Chondrocyte (in vitro differentiated cells): ENCODE measurements at regions not wholly inside any gene's neighbourhood (a gene's known extent, or its start where the extent isn't known, plus 50 kb on each side); places are given as distances from the start of the nearest gene placed in this dataset.

Experiments used
- DNase-seq: peaks from one replicate; pipeline ENCODE4 v3.0.0; 2021; ENCODE audit warnings: mixed read lengths, low spot score
- H3K27ac Mint-ChIP-seq: one replicate; pipeline ENCODE4 v1.8.0; 2021; ENCODE audit warnings: mild to moderate bottlenecking, moderate library complexity, mixed read lengths; ENCODE audit not compliant: unreplicated experiment
- H3K27me3 Mint-ChIP-seq: 2 replicates; pipeline ENCODE4 v1.8.0; 2021; ENCODE audit warnings: low read depth, mixed read lengths
- H3K36me3 Mint-ChIP-seq: 2 replicates; pipeline ENCODE4 v1.8.0; 2021; ENCODE audit warnings: low read depth, mixed read lengths
- H3K4me1 Mint-ChIP-seq: 2 replicates; pipeline ENCODE4 v1.8.0; 2021; ENCODE audit warnings: low read depth, mild to moderate bottlenecking, mixed read lengths
- H3K4me3 Mint-ChIP-seq: one replicate; pipeline ENCODE4 v1.8.0; 2021; ENCODE audit warnings: mild to moderate bottlenecking, moderate library complexity, mixed read lengths; ENCODE audit not compliant: unreplicated experiment
- H3K9me3 Mint-ChIP-seq: 2 replicates; pipeline ENCODE4 v1.8.0; 2021; ENCODE audit warnings: low read depth, mixed read lengths
- CTCF ChIP-seq: fragments of 200-600 bp; sonication (generic); IDR thresholded peaks from 2 replicates; pipeline ENCODE4 v1.5.0; 2021; ENCODE audit warnings: antibody characterized with exemption, mild to moderate bottlenecking, moderate library complexity

GRCh38 chr20:56783826-56784225 lies 154.7 kb downstream of the TFAP2C start:
- no peaks in the 10 kb centered on the region for H3K27me3 Mint-ChIP-seq
- no peak overlapping the region for H3K4me3 Mint-ChIP-seq
- H3K4me1 Mint-ChIP-seq, result peaks cover 37% of the 10 kb centered on the region
- DNase-seq, result no peak
- TF ChIP-seq CTCF, result no peak
- H3K27ac Mint-ChIP-seq, result no peak overlapping the region
- H3K36me3 Mint-ChIP-seq, result no peaks in the 10 kb centered on the region
- H3K9me3 Mint-ChIP-seq, result no peaks in the 10 kb centered on the region

- no peaks in the 10 kb centered on the region for H3K9me3 Mint-ChIP-seq
- H3K4me3 Mint-ChIP-seq, result no peak overlapping the region
- peaks cover 28% of the 10 kb centered on the region for H3K4me1 Mint-ChIP-seq
- no peak overlapping the region for H3K27ac Mint-ChIP-seq
- DNase-seq, result peak; percentile 4
- no peaks in the 10 kb centered on the region for H3K36me3 Mint-ChIP-seq
- TF ChIP-seq CTCF, result no peak
- no peaks in the 10 kb centered on the region for H3K27me3 Mint-ChIP-seq
These were observed 157.4 kb downstream of the TFAP2C start for GRCh38 chr20:56786503-56786902.

GRCh38 chr20:56788041-56788670 lies 159.1 kb downstream of the TFAP2C start:
- no peaks in the 10 kb centered on the region for H3K27me3 Mint-ChIP-seq
- H3K4me3 Mint-ChIP-seq, result no peak overlapping the region
- TF ChIP-seq CTCF, result no peak
- H3K9me3 Mint-ChIP-seq, result no peaks in the 10 kb centered on the region
- DNase-seq, result peak; percentile 46
- peaks cover 25% of the 10 kb centered on the region for H3K4me1 Mint-ChIP-seq
- peak overlapping the region; percentile 82 for H3K27ac Mint-ChIP-seq
- H3K36me3 Mint-ChIP-seq, result no peaks in the 10 kb centered on the region

- Mint-ChIP-seq H3K27me3 (no peaks in the 10 kb centered on the region), H3K9me3 (no peaks in the 10 kb centered on the region), H3K4me1 (peaks cover 25% of the 10 kb centered on the region), H3K4me3 (no peak overlapping the region), H3K36me3 (no peaks in the 10 kb centered on the region), H3K27ac (peak overlapping the region; percentile 2)
- no peak for TF ChIP-seq CTCF
- peak; percentile 32 for DNase-seq
These were observed 159.8 kb downstream of the TFAP2C start for GRCh38 chr20:56788671-56789610.

- Mint-ChIP-seq H3K27ac (no peak overlapping the region), H3K9me3 (peaks cover 9% of the 10 kb centered on the region), H3K27me3 (no peaks in the 10 kb centered on the region), H3K4me3 (no peak overlapping the region), H3K36me3 (peaks cover 4% of the 10 kb centered on the region), H3K4me1 (peaks cover 10% of the 10 kb centered on the region)
- DNase-seq, result peak; percentile 26
- TF ChIP-seq CTCF, result no peak
These were observed 164.8 kb downstream of the TFAP2C start for GRCh38 chr20:56793916-56794315.
